HEK293 (cell line): ENCODE measurements at regions not wholly inside any gene's neighbourhood (a gene's known extent, or its start where the extent isn't known, plus 50 kb on each side); places are given as distances from the start of the nearest gene placed in this dataset.

Experiments
- CTCF ChIA-PET: fragments of 350-600 bp; formaldehyde crosslinking; extraction: SDS; loops from one replicate; lab custom pipeline; 2021; ENCODE audit warnings: antibody characterized with exemption; lab: Yijun Ruan, JAX
- POLR2A ChIA-PET: fragments of 300-600 bp; formaldehyde crosslinking; extraction: SDS; loops from one replicate; lab custom pipeline; 2020; ENCODE audit warnings: antibody characterized with exemption, inconsistent platforms; lab: Yijun Ruan, JAX
- H3K27ac ChIP-seq: fragments of 200-500 bp; sonication (Bioruptor generic); 2 replicates; pipeline ENCODE4 v1.5.1; 2014; ENCODE audit warnings: low read depth, low read length, control low read depth, inconsistent platforms; ENCODE audit errors: extremely low read depth
- H3K36me3 ChIP-seq, 2 experiments: fragments of 200-500 bp in 1 of 2; sonication (Bioruptor generic) in 1 of 2; 1 replicate in 1 of 2; 2 replicates in 1 of 2; pipeline ENCODE4 v1.5.1; 2014 to 2017; ENCODE audit warnings: inconsistent platforms in 2 of 2, low read length in 2 of 2; ENCODE audit not compliant: control insufficient read depth in 2 of 2, insufficient read depth in 1 of 2
- H3K4me1 ChIP-seq: fragments of 200-500 bp; sonication (Bioruptor generic); 2 replicates; pipeline ENCODE4 v1.5.1; 2014; ENCODE audit warnings: mild to moderate bottlenecking, low read length, inconsistent platforms; ENCODE audit not compliant: control insufficient read depth, insufficient read depth
- H3K4me3 ChIP-seq: 2 replicates; pipeline ENCODE4 v1.5.1; 2011; ENCODE audit warnings: low read depth, mild to moderate bottlenecking, control low read depth, low read length, moderate library complexity
- H3K9me3 ChIP-seq: fragments of 200-500 bp; sonication (Bioruptor generic); 2 replicates; pipeline ENCODE4 v1.5.1; 2014; ENCODE audit warnings: low read depth, low read length, inconsistent platforms; ENCODE audit not compliant: control insufficient read depth, insufficient read depth
- CTCF ChIP-seq: fragments of 450-650 bp; formaldehyde crosslinking; IDR thresholded peaks from 2 replicates; pipeline ENCODE4 v1.5.1; 2016; ENCODE audit warnings: missing biosample characterization, missing genetic modification characterization
- HIC1 ChIP-seq: fragments of 450-650 bp; formaldehyde crosslinking; IDR thresholded peaks from 2 replicates; pipeline ENCODE4 v1.5.1; 2016; ENCODE audit warnings: missing biosample characterization, missing genetic modification characterization
- INSM2 ChIP-seq: fragments of 450-650 bp; formaldehyde crosslinking; IDR thresholded peaks from 2 replicates; pipeline ENCODE4 v1.5.1; 2016; ENCODE audit warnings: missing biosample characterization, missing genetic modification characterization
- KLF7 ChIP-seq: fragments of 450-650 bp; formaldehyde crosslinking; IDR thresholded peaks from 2 replicates; pipeline ENCODE4 v1.5.1; 2016; ENCODE audit warnings: missing biosample characterization, missing genetic modification characterization, borderline replicate concordance
- KLF9 ChIP-seq: fragments of 450-650 bp; formaldehyde crosslinking; IDR thresholded peaks from 2 replicates; pipeline ENCODE4 v1.5.1; 2016; ENCODE audit warnings: missing biosample characterization, missing genetic modification characterization, low read depth
- MZF1 ChIP-seq: fragments of 450-650 bp; formaldehyde crosslinking; IDR thresholded peaks from 2 replicates; pipeline ENCODE4 v1.5.1; 2017; ENCODE audit warnings: missing biosample characterization, missing genetic modification characterization, borderline replicate concordance
- SALL2 ChIP-seq: fragments of 450-650 bp; formaldehyde crosslinking; IDR thresholded peaks from 2 replicates; pipeline ENCODE4 v1.5.0; 2017; ENCODE audit warnings: missing biosample characterization, mild to moderate bottlenecking, missing genetic modification characterization, borderline replicate concordance
- ZBTB7A ChIP-seq: fragments of 450-650 bp; formaldehyde crosslinking; IDR thresholded peaks from 2 replicates; pipeline ENCODE4 v1.5.1; 2016; ENCODE audit warnings: low read depth, missing biosample characterization, missing genetic modification characterization
- ZFP41 ChIP-seq: fragments of 450-650 bp; formaldehyde crosslinking; IDR thresholded peaks from 2 replicates; pipeline ENCODE4 v1.5.1; 2016; ENCODE audit warnings: missing biosample characterization, missing genetic modification characterization, borderline replicate concordance
- ZFP69B ChIP-seq: fragments of 450-650 bp; formaldehyde crosslinking; IDR thresholded peaks from 2 replicates; pipeline ENCODE4 v1.5.1; 2016; ENCODE audit warnings: missing biosample characterization, missing genetic modification characterization
- ZNF133 ChIP-seq: fragments of 450-650 bp; formaldehyde crosslinking; IDR thresholded peaks from 2 replicates; pipeline ENCODE4 v1.5.1; 2016; ENCODE audit warnings: missing biosample characterization, missing genetic modification characterization
- ZNF18 ChIP-seq: fragments of 450-650 bp; formaldehyde crosslinking; IDR thresholded peaks from 2 replicates; pipeline ENCODE4 v1.5.1; 2016; ENCODE audit warnings: missing biosample characterization, missing genetic modification characterization
- ZNF211 ChIP-seq: fragments of 450-650 bp; formaldehyde crosslinking; IDR thresholded peaks from 2 replicates; pipeline ENCODE4 v1.5.1; 2016; ENCODE audit warnings: low read depth, missing biosample characterization, missing genetic modification characterization
- ZNF214 ChIP-seq: fragments of 450-650 bp; formaldehyde crosslinking; IDR thresholded peaks from 2 replicates; pipeline ENCODE4 v1.5.1; 2017; ENCODE audit warnings: missing biosample characterization, mild to moderate bottlenecking, missing genetic modification characterization, borderline replicate concordance
- ZNF292 ChIP-seq: fragments of 450-650 bp; formaldehyde crosslinking; IDR thresholded peaks from 2 replicates; pipeline ENCODE4 v1.5.1; 2016; ENCODE audit warnings: low read depth, missing biosample characterization, missing genetic modification characterization, borderline replicate concordance
- ZNF335 ChIP-seq: fragments of 450-650 bp; formaldehyde crosslinking; conservative IDR thresholded peaks from 2 replicates; pipeline ENCODE4 v1.5.1; 2016; ENCODE audit warnings: missing biosample characterization, missing genetic modification characterization
- ZNF354C ChIP-seq: fragments of 450-650 bp; formaldehyde crosslinking; IDR thresholded peaks from 2 replicates; pipeline ENCODE4 v1.5.1; 2016; ENCODE audit warnings: missing biosample characterization, missing genetic modification characterization, low read depth, borderline replicate concordance
- ZNF488 ChIP-seq: fragments of 450-650 bp; formaldehyde crosslinking; IDR thresholded peaks from 2 replicates; pipeline ENCODE4 v1.5.1; 2016; ENCODE audit warnings: missing biosample characterization, missing genetic modification characterization
- ZNF514 ChIP-seq: fragments of 450-650 bp; formaldehyde crosslinking; IDR thresholded peaks from 2 replicates; pipeline ENCODE4 v1.5.1; 2016; ENCODE audit warnings: missing biosample characterization, missing genetic modification characterization
- ZNF548 ChIP-seq: fragments of 450-650 bp; formaldehyde crosslinking; IDR thresholded peaks from 2 replicates; pipeline ENCODE4 v1.5.1; 2016; ENCODE audit warnings: missing biosample characterization, missing genetic modification characterization
- ZNF560 ChIP-seq: fragments of 450-650 bp; formaldehyde crosslinking; IDR thresholded peaks from 2 replicates; pipeline ENCODE4 v1.5.1; 2017; ENCODE audit warnings: missing biosample characterization, missing genetic modification characterization, borderline replicate concordance
- ZNF624 ChIP-seq: fragments of 450-650 bp; formaldehyde crosslinking; IDR thresholded peaks from 2 replicates; pipeline ENCODE4 v1.5.1; 2017; ENCODE audit warnings: missing biosample characterization, missing genetic modification characterization
- ZNF654 ChIP-seq: fragments of 450-650 bp; formaldehyde crosslinking; IDR thresholded peaks from 2 replicates; pipeline ENCODE4 v1.5.1; 2016; ENCODE audit warnings: low read depth, missing biosample characterization, missing genetic modification characterization
- TF ChIP-seq, protein P1 (sequence below): fragments of 450-650 bp; formaldehyde crosslinking; IDR thresholded peaks from 2 replicates; pipeline ENCODE4 v1.5.1; 2017; ENCODE audit warnings: missing biosample characterization, missing genetic modification characterization

DNA sequence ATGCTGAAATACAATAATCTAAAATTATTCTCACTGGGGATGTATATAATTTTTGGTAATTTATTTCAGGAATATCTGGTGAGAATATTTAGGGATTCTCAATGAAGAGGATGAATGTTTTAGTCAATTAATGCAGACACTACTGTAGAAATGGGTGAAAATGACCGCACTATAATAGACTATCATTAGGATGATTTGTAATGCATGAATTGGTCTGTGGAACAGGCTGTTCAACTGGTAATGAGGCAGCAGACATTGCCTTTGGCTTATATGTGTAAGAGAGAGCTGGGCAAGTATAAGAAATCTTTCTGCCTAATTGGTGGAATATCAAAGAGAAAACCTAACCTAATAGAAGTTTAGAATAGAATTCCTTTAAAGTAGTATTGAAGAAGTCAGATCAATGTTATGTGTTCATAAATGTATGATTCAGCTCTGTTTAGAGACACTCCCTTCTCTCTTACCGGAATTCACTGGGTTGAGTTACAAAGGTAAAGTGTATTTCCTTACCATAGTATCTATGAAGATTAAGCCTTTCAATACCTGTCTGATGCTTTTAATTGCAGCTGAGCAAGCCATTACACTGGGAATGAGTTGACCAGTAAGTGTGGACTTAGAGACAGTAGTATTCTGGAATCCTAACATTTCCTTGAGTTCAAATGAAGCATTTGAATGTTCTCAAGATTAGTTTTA lies 274.5 kb downstream of the S1PR1 start:
- ChIA-PET POLR2A (no interaction called here), CTCF (interaction anchor here (1.0 kb wide), 1 partner anchor 37 kb away, joined by 3 read pairs; no protein-coding TSS in a partner anchor)
- no peak overlapping the region for H3K4me3 ChIP-seq
- no peak for TF ChIP-seq ZNF560
- TF ChIP-seq KLF7 (tag by site-specific recombination), result no peak
- TF ChIP-seq MZF1 (tag by site-specific recombination), result no peak
- no peak for TF ChIP-seq ZNF211
- TF ChIP-seq SALL2 (tag by site-specific recombination), result no peak
- no peak for TF ChIP-seq ZNF292
- no peak for TF ChIP-seq ZNF488
- TF ChIP-seq ZNF133, result no peak
- TF ChIP-seq, all 188 proteins: peak for 0
- Histone ChIP-seq H3K4me1 (no peaks in the 10 kb centered on the region), H3K9me3 (no peaks in the 10 kb centered on the region), H3K27ac (no peak overlapping the region), H3K36me3 (no peaks in the 10 kb centered on the region)

DNA sequence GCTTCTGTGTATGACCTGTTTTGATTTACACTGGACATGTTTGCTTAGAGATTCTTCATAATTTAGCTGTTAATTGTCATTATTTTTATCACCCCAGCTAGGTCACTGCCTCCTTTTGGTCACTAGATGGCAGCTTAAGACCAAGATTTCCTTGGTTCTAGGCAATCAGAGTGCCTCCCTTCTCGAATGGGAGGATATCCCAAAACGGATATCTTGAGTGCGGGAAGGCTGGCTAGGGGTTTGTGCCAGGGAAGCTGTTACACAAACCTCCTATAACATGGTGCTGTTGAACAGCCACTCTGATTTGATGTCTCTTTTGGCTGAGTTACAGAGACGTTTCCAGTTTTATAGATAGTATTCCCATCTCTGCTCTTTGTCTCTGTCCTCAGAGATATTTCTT lies 283.5 kb downstream of the S1PR1 start:
- H3K27ac ChIP-seq, result no peak overlapping the region
- TF ChIP-seq, protein P1, sequence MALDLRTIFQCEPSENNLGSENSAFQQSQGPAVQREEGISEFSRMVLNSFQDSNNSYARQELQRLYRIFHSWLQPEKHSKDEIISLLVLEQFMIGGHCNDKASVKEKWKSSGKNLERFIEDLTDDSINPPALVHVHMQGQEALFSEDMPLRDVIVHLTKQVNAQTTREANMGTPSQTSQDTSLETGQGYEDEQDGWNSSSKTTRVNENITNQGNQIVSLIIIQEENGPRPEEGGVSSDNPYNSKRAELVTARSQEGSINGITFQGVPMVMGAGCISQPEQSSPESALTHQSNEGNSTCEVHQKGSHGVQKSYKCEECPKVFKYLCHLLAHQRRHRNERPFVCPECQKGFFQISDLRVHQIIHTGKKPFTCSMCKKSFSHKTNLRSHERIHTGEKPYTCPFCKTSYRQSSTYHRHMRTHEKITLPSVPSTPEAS (tag by site-specific recombination), result no peak
- TF ChIP-seq ZNF18 (tag by site-specific recombination) (no peak), ZFP41 (no peak), ZNF354C (no peak), ZNF548 (no peak), ZBTB7A (tag by site-specific recombination) (no peak), ZNF335 (tag by site-specific recombination) (no peak), ZNF514 (tag by site-specific recombination) (no peak), INSM2 (tag by site-specific recombination) (no peak), ZNF654 (tag by site-specific recombination) (peak; percentile 94), ZFP69B (tag by site-specific recombination) (no peak), CTCF (tag by site-specific recombination) (0 out of 2 replicates have a peak, but pooled peaks have one; percentile 36), KLF9 (tag by site-specific recombination) (no peak), HIC1 (tag by site-specific recombination) (no peak), ZNF624 (tag by site-specific recombination) (no peak), ZNF214 (tag by site-specific recombination) (no peak)
- ChIA-PET POLR2A (no interaction called here), CTCF (interaction anchor here (0.5 to 3.4 kb wide), 26 partner anchors 9 to 1941 kb away, joined by 3 to 21 read pairs (median 4); no protein-coding TSS in a partner anchor)
- no peak overlapping the region for H3K4me3 ChIP-seq
- H3K9me3 ChIP-seq, result no peaks in the 10 kb centered on the region
- H3K36me3 ChIP-seq, result no peaks in the 10 kb centered on the region
- H3K4me1 ChIP-seq, result no peaks in the 10 kb centered on the region
